HEK293 (cell line): ENCODE measurements at regions not wholly inside any gene's neighbourhood (a gene's known extent, or its start where the extent isn't known, plus 50 kb on each side); places are given as distances from the start of the nearest gene placed in this dataset.
"Not testable (repeated sequence)": the region's sequence is repeated elsewhere in the genome, so short reads cannot be mapped to it uniquely, and the experiment has no call there.

Experiments
- CTCF ChIA-PET: fragments of 350-600 bp; formaldehyde crosslinking; extraction: SDS; loops from one replicate; lab custom pipeline; 2021; ENCODE audit warnings: antibody characterized with exemption; lab: Yijun Ruan, JAX
- POLR2A ChIA-PET: fragments of 300-600 bp; formaldehyde crosslinking; extraction: SDS; loops from one replicate; lab custom pipeline; 2020; ENCODE audit warnings: antibody characterized with exemption, inconsistent platforms; lab: Yijun Ruan, JAX
- H3K27ac ChIP-seq: fragments of 200-500 bp; sonication (Bioruptor generic); 2 replicates; pipeline ENCODE4 v1.5.1; 2014; ENCODE audit warnings: low read depth, low read length, control low read depth, inconsistent platforms; ENCODE audit errors: extremely low read depth
- H3K36me3 ChIP-seq, 2 experiments: fragments of 200-500 bp in 1 of 2; sonication (Bioruptor generic) in 1 of 2; 1 replicate in 1 of 2; 2 replicates in 1 of 2; pipeline ENCODE4 v1.5.1; 2014 to 2017; ENCODE audit warnings: inconsistent platforms in 2 of 2, low read length in 2 of 2; ENCODE audit not compliant: control insufficient read depth in 2 of 2, insufficient read depth in 1 of 2
- H3K4me1 ChIP-seq: fragments of 200-500 bp; sonication (Bioruptor generic); 2 replicates; pipeline ENCODE4 v1.5.1; 2014; ENCODE audit warnings: mild to moderate bottlenecking, low read length, inconsistent platforms; ENCODE audit not compliant: control insufficient read depth, insufficient read depth
- H3K4me3 ChIP-seq: 2 replicates; pipeline ENCODE4 v1.5.1; 2011; ENCODE audit warnings: low read depth, mild to moderate bottlenecking, control low read depth, low read length, moderate library complexity
- H3K9me3 ChIP-seq: fragments of 200-500 bp; sonication (Bioruptor generic); 2 replicates; pipeline ENCODE4 v1.5.1; 2014; ENCODE audit warnings: low read depth, low read length, inconsistent platforms; ENCODE audit not compliant: control insufficient read depth, insufficient read depth
- FEZF1 ChIP-seq: fragments of 450-650 bp; formaldehyde crosslinking; IDR thresholded peaks from 2 replicates; pipeline ENCODE4 v1.5.1; 2016; ENCODE audit warnings: missing biosample characterization, missing genetic modification characterization
- GLIS1 ChIP-seq: fragments of 450-650 bp; formaldehyde crosslinking; IDR thresholded peaks from 2 replicates; pipeline ENCODE4 v1.5.1; 2016; ENCODE audit warnings: missing biosample characterization, missing genetic modification characterization
- KLF1 ChIP-seq: fragments of 450-650 bp; formaldehyde crosslinking; IDR thresholded peaks from 2 replicates; pipeline ENCODE4 v1.5.1; 2016; ENCODE audit warnings: missing biosample characterization, missing genetic modification characterization
- KLF16 ChIP-seq: fragments of 450-650 bp; formaldehyde crosslinking; IDR thresholded peaks from 2 replicates; pipeline ENCODE4 v1.5.1; 2017; ENCODE audit warnings: missing biosample characterization, missing genetic modification characterization
- KLF8 ChIP-seq: fragments of 450-650 bp; formaldehyde crosslinking; IDR thresholded peaks from 2 replicates; pipeline ENCODE4 v1.5.1; 2016; ENCODE audit warnings: missing biosample characterization, missing genetic modification characterization
- OSR2 ChIP-seq: fragments of 450-650 bp; formaldehyde crosslinking; IDR thresholded peaks from 2 replicates; pipeline ENCODE4 v1.5.1; 2016; ENCODE audit warnings: missing biosample characterization, missing genetic modification characterization
- PRDM1 ChIP-seq: fragments of 450-650 bp; formaldehyde crosslinking; IDR thresholded peaks from 2 replicates; pipeline ENCODE4; 2016; ENCODE audit warnings: missing biosample characterization, missing genetic modification characterization
- SCRT2 ChIP-seq: fragments of 450-650 bp; formaldehyde crosslinking; IDR thresholded peaks from 2 replicates; pipeline ENCODE4 v1.5.1; 2016; ENCODE audit warnings: missing biosample characterization, missing genetic modification characterization
- TRIM28 ChIP-seq: IDR thresholded peaks from 2 replicates; pipeline ENCODE4 v1.6.1; 2011; ENCODE audit warnings: low read length, control low read depth, borderline replicate concordance
- ZEB2 ChIP-seq: fragments of 450-650 bp; formaldehyde crosslinking; IDR thresholded peaks from 2 replicates; pipeline ENCODE4 v1.5.1; 2016; ENCODE audit warnings: missing biosample characterization, missing genetic modification characterization
- ZNF214 ChIP-seq: fragments of 450-650 bp; formaldehyde crosslinking; IDR thresholded peaks from 2 replicates; pipeline ENCODE4 v1.5.1; 2017; ENCODE audit warnings: missing biosample characterization, mild to moderate bottlenecking, missing genetic modification characterization, borderline replicate concordance
- ZNF341 ChIP-seq: fragments of 450-650 bp; formaldehyde crosslinking; IDR thresholded peaks from 2 replicates; pipeline ENCODE4; 2016; ENCODE audit warnings: low read depth, missing biosample characterization, missing genetic modification characterization
- ZNF501 ChIP-seq: fragments of 450-650 bp; formaldehyde crosslinking; IDR thresholded peaks from 2 replicates; pipeline ENCODE4 v1.5.1; 2016; ENCODE audit warnings: missing biosample characterization, missing genetic modification characterization
- ZNF596 ChIP-seq: fragments of 450-650 bp; IDR thresholded peaks from 2 replicates; pipeline ENCODE4 v1.5.0; 2018; ENCODE audit warnings: missing biosample characterization, mild to moderate bottlenecking, missing genetic modification characterization, moderate library complexity
- ZNF660 ChIP-seq: fragments of 450-650 bp; IDR thresholded peaks from 2 replicates; pipeline ENCODE4 v1.5.1; 2018; ENCODE audit warnings: missing biosample characterization, mild to moderate bottlenecking, missing genetic modification characterization
- ZSCAN23 ChIP-seq: fragments of 450-650 bp; formaldehyde crosslinking; IDR thresholded peaks from 2 replicates; pipeline ENCODE4 v1.5.1; 2016; ENCODE audit warnings: missing biosample characterization, missing genetic modification characterization
- TF ChIP-seq, protein P1 (sequence below): fragments of 450-650 bp; formaldehyde crosslinking; conservative IDR thresholded peaks from 2 replicates; pipeline ENCODE4 v1.5.1; 2016; ENCODE audit warnings: low read depth, missing biosample characterization, missing genetic modification characterization
- TF ChIP-seq, protein P2 (sequence below): fragments of 450-650 bp; formaldehyde crosslinking; IDR thresholded peaks from 2 replicates; pipeline ENCODE4 v1.5.1; 2016; ENCODE audit warnings: missing biosample characterization, missing genetic modification characterization
- TF ChIP-seq, protein P3 (sequence below): fragments of 450-650 bp; formaldehyde crosslinking; IDR thresholded peaks from 2 replicates; pipeline ENCODE4 v1.5.1; 2016; ENCODE audit warnings: missing biosample characterization, missing genetic modification characterization
- TF ChIP-seq, protein P4 (sequence below): fragments of 450-650 bp; formaldehyde crosslinking; IDR thresholded peaks from 2 replicates; pipeline ENCODE4 v1.5.1; 2016; ENCODE audit warnings: missing biosample characterization, missing genetic modification characterization
- TF ChIP-seq, protein P5 (sequence below): fragments of 450-650 bp; formaldehyde crosslinking; IDR thresholded peaks from 2 replicates; pipeline ENCODE4 v1.5.1; 2017; ENCODE audit warnings: missing biosample characterization, missing genetic modification characterization

DNA sequence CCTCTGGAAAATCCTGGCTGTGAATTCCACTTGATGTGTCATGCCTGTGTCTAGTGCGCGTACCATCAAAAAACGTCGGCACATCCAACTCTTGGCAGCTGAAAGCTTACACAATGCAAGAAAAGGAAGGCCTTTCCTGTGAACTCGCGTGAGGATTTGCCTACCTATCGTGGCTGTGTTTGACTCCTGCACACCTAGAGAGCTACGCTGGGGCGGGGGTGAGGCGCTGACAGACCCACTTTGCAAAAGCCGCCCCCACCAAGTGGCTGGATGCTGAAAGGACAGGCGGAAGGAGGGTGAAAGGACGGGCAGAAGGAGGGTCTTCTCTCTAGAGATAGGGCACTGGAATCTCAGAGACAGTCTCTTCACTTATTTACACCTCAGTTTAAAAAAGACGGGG, 270.1 kb downstream of the EIPR1 start (continued):
- TF ChIP-seq, protein P1, sequence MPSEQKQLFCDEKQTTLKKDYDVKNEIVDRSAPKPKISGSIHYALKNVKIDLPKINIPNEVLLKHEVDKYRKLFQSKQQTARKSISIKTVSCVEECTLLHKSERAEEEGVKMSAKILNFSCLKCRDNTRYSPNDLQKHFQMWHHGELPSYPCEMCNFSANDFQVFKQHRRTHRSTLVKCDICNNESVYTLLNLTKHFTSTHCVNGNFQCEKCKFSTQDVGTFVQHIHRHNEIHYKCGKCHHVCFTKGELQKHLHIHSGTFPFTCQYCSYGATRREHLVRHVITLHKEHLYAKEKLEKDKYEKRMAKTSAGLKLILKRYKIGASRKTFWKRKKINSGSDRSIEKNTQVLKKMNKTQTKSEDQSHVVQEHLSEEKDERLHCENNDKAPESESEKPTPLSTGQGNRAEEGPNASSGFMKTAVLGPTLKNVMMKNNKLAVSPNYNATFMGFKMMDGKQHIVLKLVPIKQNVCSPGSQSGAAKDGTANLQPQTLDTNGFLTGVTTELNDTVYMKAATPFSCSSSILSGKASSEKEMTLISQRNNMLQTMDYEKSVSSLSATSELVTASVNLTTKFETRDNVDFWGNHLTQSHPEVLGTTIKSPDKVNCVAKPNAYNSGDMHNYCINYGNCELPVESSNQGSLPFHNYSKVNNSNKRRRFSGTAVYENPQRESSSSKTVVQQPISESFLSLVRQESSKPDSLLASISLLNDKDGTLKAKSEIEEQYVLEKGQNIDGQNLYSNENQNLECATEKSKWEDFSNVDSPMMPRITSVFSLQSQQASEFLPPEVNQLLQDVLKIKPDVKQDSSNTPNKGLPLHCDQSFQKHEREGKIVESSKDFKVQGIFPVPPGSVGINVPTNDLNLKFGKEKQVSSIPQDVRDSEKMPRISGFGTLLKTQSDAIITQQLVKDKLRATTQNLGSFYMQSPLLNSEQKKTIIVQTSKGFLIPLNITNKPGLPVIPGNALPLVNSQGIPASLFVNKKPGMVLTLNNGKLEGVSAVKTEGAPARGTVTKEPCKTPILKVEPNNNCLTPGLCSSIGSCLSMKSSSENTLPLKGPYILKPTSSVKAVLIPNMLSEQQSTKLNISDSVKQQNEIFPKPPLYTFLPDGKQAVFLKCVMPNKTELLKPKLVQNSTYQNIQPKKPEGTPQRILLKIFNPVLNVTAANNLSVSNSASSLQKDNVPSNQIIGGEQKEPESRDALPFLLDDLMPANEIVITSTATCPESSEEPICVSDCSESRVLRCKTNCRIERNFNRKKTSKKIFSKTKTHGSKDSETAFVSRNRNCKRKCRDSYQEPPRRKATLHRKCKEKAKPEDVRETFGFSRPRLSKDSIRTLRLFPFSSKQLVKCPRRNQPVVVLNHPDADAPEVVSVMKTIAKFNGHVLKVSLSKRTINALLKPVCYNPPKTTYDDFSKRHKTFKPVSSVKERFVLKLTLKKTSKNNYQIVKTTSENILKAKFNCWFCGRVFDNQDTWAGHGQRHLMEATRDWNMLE (tag by site-specific recombination) = no peak
- TF ChIP-seq PRDM1 (tag by site-specific recombination) (no peak), ZNF501 (tag by site-specific recombination) (no peak), ZNF214 (no peak), ZSCAN23 (no peak), ZNF596 (tag by site-specific recombination) (no peak)
- TF ChIP-seq, all 188 proteins: peak for 0

DNA sequence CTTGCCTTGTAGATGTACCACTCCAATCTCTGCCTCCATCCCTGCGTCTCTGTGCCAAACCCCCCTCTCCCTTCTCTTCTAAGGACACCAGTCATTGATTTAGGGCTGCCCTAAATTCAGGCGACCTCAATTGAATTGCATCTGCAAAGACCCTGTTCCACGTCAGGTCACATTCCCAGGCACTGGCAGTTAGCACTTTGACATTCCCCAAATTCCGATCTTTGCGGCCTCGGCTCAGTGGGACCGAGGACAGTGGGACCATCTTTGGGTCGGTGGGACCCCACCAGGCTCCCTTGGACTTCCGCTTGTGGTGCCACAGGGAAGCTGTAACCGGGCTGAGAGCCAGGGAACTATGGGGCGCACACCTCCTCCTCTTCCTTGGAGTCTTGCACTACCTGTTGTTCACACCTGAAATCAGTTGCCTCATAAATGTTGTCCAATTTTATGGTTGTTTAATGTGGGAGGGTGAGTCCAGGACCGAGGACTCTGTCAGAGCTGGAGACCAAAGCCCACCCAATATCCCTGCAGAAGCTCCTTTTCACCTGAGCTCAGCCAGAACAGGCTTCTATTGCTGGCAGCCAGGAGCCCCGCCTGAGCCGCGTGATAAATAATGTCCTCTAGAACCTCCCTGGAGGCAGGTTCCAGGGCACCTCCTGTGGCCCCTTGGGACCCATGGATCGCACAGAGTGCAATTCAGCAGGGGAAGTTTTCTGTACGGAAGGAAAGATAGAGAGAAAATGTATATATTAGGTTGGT, 271.6 kb downstream of the EIPR1 start:
- H3K4me3 ChIP-seq = no peak overlapping the region
- no peaks in the 10 kb centered on the region for H3K36me3 ChIP-seq
- peak overlapping the region; percentile 47; the same call in 1 of the 2 replicates for H3K27ac ChIP-seq
- TF ChIP-seq ZNF660 (tag by site-specific recombination) (no peak), SCRT2 (tag by site-specific recombination) (0 out of 2 replicates have a peak, but pooled peaks have one; percentile 8)
- ChIA-PET POLR2A (no interaction called here), CTCF (no interaction called here)
- peaks cover 4% of the 10 kb centered on the region for H3K4me1 ChIP-seq
- no peaks in the 10 kb centered on the region for H3K9me3 ChIP-seq

DNA sequence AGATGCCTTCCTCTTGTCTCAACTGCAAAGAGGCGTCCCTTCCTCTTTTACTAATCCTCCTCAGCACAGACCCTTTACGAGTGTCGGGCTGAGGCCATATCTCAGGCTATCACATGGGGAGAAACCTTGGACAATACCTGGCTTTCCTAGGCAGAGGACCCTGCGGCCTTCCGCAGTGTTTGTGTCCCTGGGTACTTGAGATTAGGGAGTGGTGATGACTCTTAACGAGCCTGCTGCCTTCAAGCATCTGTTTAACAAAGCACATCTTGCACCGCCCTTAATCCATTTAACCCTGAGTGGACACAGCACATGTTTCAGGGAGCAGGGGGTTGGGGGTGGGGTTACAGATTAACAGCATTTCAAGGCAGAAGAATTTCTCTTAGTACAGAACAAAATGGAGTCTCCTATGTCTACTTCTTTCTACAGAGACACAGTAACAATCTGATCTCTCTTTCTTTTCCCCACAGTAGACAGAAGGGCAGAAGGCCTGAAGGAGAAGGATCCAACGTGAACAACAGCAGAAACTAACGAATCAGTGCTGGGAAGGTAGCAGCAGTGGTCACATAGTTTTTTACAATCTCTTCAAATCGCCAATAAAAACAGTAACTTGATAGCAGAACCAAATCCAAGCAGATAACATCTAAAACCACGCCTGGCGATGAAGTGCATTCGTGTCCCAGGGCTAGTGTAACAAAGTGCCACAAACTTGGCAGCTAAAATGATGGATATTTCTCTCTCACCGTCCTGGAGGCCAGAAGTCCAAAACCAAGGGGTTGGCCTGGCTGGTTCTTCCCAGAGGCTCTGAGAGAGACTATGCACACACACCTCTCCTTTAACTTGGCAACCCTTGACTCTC, 272.4 kb downstream of the EIPR1 start:
- POLR2A ChIA-PET, H3K9me3 ChIP-seq, H3K4me1 ChIP-seq, H3K36me3 ChIP-seq, H3K4me3 ChIP-seq, CTCF ChIA-PET: not testable (repeated sequence)
- peak overlapping the region; percentile 47; the same call in 1 of the 2 replicates for H3K27ac ChIP-seq
- TF ChIP-seq TRIM28 = 0 out of 2 replicates have a peak, but pooled peaks have one; percentile 10
- TF ChIP-seq KLF8 (tag by site-specific recombination) = 0 out of 2 replicates have a peak, but pooled peaks have one; percentile 26
- TF ChIP-seq OSR2 (tag by site-specific recombination) = peak; percentile 90
- TF ChIP-seq, protein P2, sequence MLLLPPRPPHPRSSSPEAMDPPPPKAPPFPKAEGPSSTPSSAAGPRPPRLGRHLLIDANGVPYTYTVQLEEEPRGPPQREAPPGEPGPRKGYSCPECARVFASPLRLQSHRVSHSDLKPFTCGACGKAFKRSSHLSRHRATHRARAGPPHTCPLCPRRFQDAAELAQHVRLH (tag by site-specific recombination) = 0 out of 2 replicates have a peak, but pooled peaks have one; percentile 48
- TF ChIP-seq GLIS1 (tag by site-specific recombination) = 0 out of 2 replicates have a peak, but pooled peaks have one; percentile 33
- TF ChIP-seq, protein P3, sequence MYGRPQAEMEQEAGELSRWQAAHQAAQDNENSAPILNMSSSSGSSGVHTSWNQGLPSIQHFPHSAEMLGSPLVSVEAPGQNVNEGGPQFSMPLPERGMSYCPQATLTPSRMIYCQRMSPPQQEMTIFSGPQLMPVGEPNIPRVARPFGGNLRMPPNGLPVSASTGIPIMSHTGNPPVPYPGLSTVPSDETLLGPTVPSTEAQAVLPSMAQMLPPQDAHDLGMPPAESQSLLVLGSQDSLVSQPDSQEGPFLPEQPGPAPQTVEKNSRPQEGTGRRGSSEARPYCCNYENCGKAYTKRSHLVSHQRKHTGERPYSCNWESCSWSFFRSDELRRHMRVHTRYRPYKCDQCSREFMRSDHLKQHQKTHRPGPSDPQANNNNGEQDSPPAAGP = 0 out of 2 replicates have a peak, but pooled peaks have one; percentile 54
- peak; percentile 35 for TF ChIP-seq ZNF341 (tag by site-specific recombination)
- 0 out of 2 replicates have a peak, but pooled peaks have one; percentile 21 for TF ChIP-seq ZEB2 (tag by site-specific recombination)
- TF ChIP-seq KLF1 = peak; percentile 82
- peak; percentile 94 for TF ChIP-seq FEZF1 (tag by site-specific recombination)
- TF ChIP-seq, protein P4, sequence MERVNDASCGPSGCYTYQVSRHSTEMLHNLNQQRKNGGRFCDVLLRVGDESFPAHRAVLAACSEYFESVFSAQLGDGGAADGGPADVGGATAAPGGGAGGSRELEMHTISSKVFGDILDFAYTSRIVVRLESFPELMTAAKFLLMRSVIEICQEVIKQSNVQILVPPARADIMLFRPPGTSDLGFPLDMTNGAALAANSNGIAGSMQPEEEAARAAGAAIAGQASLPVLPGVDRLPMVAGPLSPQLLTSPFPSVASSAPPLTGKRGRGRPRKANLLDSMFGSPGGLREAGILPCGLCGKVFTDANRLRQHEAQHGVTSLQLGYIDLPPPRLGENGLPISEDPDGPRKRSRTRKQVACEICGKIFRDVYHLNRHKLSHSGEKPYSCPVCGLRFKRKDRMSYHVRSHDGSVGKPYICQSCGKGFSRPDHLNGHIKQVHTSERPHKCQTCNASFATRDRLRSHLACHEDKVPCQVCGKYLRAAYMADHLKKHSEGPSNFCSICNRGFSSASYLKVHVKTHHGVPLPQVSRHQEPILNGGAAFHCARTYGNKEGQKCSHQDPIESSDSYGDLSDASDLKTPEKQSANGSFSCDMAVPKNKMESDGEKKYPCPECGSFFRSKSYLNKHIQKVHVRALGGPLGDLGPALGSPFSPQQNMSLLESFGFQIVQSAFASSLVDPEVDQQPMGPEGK (tag by site-specific recombination) = peak; percentile 22; the same call in 1 of the 2 replicates
- peak; percentile 30; the same call in 1 of the 2 replicates for TF ChIP-seq KLF16
- TF ChIP-seq, protein P5, sequence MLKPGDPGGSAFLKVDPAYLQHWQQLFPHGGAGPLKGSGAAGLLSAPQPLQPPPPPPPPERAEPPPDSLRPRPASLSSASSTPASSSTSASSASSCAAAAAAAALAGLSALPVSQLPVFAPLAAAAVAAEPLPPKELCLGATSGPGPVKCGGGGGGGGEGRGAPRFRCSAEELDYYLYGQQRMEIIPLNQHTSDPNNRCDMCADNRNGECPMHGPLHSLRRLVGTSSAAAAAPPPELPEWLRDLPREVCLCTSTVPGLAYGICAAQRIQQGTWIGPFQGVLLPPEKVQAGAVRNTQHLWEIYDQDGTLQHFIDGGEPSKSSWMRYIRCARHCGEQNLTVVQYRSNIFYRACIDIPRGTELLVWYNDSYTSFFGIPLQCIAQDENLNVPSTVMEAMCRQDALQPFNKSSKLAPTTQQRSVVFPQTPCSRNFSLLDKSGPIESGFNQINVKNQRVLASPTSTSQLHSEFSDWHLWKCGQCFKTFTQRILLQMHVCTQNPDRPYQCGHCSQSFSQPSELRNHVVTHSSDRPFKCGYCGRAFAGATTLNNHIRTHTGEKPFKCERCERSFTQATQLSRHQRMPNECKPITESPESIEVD (tag by site-specific recombination) = peak; percentile 45; the same call in 1 of the 2 replicates
